ENCODE measurements at regions not wholly inside any gene's neighbourhood (a gene's known extent, or its start where the extent isn't known, plus 50 kb on each side); places are given as distances from the start of the nearest gene placed in this dataset.
"Not testable (repeated sequence)": the region's sequence is repeated elsewhere in the genome, so short reads cannot be mapped to it uniquely, and the experiment has no call there.

DNA sequence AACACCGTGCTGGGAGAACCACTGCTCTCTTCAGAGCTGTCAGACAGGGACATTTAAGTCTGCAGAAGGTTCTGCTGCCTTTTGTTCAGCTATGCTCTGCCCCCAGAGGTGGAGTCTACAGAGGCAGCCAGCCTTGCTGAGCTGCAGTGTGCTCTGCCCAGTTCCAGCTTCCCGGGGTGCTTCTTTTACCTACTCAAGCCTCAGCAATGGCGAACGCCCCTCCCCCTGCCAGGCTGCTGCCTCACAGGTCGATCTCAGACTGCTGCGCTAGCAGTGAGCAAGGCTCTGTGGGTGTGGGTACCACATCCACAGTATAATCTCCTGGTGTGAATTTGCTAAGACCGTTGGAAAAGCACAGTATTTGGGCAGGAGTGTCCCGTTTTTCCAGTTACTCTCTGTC lies 133.1 kb upstream of the PHYHIPL start:
- not testable (repeated sequence) for H3K27ac ChIP-seq (ENCODE audit: low read depth, low read length); H3K36me3 ChIP-seq (ENCODE audit: control insufficient read depth, insufficient read depth, low read length); H3K4me3 ChIP-seq (ENCODE audit: low read length); H3K27me3 ChIP-seq (ENCODE audit: control insufficient read depth, insufficient read depth, low read length); H3K9ac ChIP-seq (ENCODE audit: low read length); H3K4me1 ChIP-seq (ENCODE audit: control insufficient read depth, insufficient read depth, low read length)

DNA sequence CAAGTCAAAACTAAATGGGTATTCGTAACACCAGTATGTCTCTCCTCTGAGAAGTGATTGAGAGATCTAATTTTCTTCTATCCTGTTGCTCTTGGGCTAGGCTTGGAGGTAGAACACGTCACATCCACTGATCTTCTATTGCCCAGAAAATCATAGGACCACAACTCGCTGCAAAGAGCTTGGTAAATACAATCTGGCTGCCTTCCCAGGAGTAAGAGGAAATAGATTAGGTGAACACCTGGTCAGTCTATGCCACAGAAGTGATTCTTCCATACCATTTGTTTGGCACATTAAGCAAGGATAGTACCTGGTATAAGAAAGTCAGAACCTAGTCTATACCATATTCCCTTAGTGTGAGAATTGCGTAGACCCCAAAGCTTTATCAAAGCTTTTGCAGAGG lies 129.3 kb upstream of the PHYHIPL start:
- Histone ChIP-seq H3K9ac (ENCODE audit: low read length) (no peak overlapping the region), H3K4me3 (ENCODE audit: low read length) (no peak overlapping the region), H3K36me3 (ENCODE audit: control insufficient read depth, insufficient read depth, low read length) (no peaks in the 10 kb centered on the region), H3K27ac (ENCODE audit: low read depth, low read length) (no peak overlapping the region), H3K27me3 (ENCODE audit: control insufficient read depth, insufficient read depth, low read length) (no peaks in the 10 kb centered on the region), H3K4me1 (ENCODE audit: control insufficient read depth, insufficient read depth, low read length) (no peaks in the 10 kb centered on the region)

DNA sequence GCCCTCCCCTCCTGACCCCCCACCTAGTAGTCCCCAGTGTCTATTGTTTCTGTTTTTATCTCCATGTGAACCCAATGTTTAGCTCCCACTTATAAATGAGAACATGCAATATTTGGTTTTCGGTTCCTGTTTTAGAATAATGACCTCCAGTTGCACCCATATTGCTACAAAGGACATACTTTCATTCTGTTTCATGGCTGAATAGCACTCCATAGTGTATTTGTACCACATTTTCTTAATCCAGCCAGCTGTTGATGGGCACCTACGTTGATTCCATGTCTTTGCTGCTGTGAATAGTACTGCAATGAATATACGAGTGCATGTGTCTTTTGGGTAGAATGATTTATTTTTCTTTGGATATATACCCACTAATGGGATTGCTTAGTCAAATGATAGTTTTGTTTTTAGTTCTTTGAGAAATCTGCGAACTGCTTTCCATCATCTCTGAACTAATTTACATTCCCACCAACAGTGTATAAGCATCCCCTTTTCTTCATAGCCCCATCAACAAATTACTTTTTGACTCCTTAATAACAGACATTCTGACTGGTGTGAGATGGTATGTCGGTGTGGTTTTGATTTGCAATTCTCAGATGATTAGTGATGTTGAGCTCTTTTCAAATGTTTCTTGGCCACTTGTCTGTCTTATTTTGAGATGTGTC lies 128.4 kb upstream of the PHYHIPL start:
- no peak overlapping the region for H3K4me3 ChIP-seq (ENCODE audit: low read length)
- no peaks in the 10 kb centered on the region for H3K4me1 ChIP-seq (ENCODE audit: control insufficient read depth, insufficient read depth, low read length)
- H3K27ac ChIP-seq (ENCODE audit: low read depth, low read length) = no peak overlapping the region
- no peaks in the 10 kb centered on the region for H3K36me3 ChIP-seq (ENCODE audit: control insufficient read depth, insufficient read depth, low read length)
- H3K9ac ChIP-seq (ENCODE audit: low read length) = no peak overlapping the region
- H3K27me3 ChIP-seq (ENCODE audit: control insufficient read depth, insufficient read depth, low read length) = no peaks in the 10 kb centered on the region

DNA sequence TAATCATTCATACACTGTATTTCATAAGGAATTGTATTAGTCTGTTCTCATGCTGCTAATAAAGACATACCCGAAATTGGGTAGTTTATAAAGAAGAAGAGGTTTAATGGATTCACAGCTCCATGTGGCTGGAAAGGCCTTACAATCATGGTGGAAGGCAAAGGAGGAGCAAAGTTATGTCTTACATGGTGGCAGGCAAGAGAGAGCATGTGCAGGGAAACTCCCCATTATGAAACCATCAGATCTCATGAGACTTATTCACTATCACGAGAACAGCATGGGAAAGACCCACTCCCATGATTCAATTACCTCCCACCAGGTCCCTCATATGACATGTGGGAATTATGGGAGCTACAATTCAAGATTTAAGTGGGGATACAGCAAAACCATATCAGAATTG lies 122.9 kb upstream of the PHYHIPL start:
- not testable (repeated sequence) for H3K27me3 ChIP-seq (ENCODE audit: control insufficient read depth, insufficient read depth, low read length); H3K36me3 ChIP-seq (ENCODE audit: control insufficient read depth, insufficient read depth, low read length); H3K4me3 ChIP-seq (ENCODE audit: low read length); H3K4me1 ChIP-seq (ENCODE audit: control insufficient read depth, insufficient read depth, low read length); H3K9ac ChIP-seq (ENCODE audit: low read length); H3K27ac ChIP-seq (ENCODE audit: low read depth, low read length)

DNA sequence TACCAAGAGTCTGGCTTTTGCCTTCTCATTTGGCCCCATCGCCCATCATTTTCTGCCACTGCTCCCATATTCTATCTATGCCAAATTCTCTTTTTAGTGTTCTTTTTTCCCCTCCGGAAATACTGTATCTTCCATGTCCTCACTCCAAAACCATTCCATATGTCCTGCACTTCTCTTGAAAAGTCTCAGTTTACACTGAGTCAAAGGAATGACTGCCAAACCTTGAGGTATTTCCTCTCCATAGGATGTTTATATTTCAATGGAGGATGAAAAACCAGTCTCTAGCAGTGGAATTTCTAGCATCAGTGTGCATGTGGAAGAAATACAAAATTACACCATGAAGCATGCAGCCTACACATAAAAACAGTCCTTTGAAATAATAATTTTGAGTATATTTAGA lies 121.4 kb upstream of the PHYHIPL start:
- Histone ChIP-seq H3K4me1 (ENCODE audit: control insufficient read depth, insufficient read depth, low read length) (no peaks in the 10 kb centered on the region), H3K27me3 (ENCODE audit: control insufficient read depth, insufficient read depth, low read length) (no peaks in the 10 kb centered on the region), H3K36me3 (ENCODE audit: control insufficient read depth, insufficient read depth, low read length) (no peaks in the 10 kb centered on the region), H3K9ac (ENCODE audit: low read length) (no peak overlapping the region), H3K4me3 (ENCODE audit: low read length) (no peak overlapping the region), H3K27ac (ENCODE audit: low read depth, low read length) (no peak overlapping the region)

DNA sequence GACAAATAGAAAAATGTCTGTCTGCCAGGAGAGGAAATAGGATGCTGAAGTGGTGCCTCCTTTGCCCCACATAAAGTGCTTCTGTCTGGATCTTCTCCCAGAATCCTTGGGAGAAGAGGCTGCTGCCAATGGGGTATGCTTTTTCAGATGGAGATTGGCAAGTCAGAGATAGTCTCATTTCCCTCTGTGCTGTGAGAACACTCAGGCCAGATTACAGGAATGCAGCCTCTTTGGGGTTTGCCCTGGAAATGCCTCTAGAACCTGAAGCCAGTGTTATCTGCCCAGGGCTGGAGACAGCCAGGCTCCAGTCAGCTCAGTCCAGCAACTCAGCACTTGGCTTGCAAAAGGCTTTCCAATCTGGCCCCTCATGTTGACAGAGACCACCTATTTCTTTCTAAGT lies 119.1 kb upstream of the PHYHIPL start:
- H3K36me3 ChIP-seq (ENCODE audit: control insufficient read depth, insufficient read depth, low read length) = no peaks in the 10 kb centered on the region
- no peaks in the 10 kb centered on the region for H3K27me3 ChIP-seq (ENCODE audit: control insufficient read depth, insufficient read depth, low read length)
- no peak overlapping the region for H3K27ac ChIP-seq (ENCODE audit: low read depth, low read length)
- H3K9ac ChIP-seq (ENCODE audit: low read length) = no peak overlapping the region
- H3K4me1 ChIP-seq (ENCODE audit: control insufficient read depth, insufficient read depth, low read length) = no peaks in the 10 kb centered on the region
- H3K4me3 ChIP-seq (ENCODE audit: low read length) = no peak overlapping the region

DNA sequence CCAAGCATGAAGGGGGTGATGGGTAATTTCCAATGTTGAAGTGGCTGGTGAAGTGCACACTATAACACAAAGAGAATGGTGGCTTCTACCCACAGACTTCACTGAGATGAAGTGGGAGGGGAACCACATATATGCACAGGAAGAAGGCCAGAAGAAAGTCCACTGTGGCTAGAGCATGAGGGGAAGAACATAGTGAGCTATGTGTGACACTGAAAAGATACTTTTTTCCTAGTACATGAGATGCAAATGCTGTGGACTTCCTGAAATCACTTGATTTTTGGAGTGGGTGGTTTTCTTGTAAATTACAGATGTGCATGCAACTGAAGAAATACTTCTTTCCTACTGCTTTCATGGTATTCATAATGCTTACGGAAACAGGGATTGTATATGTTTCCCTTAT lies 115.6 kb upstream of the PHYHIPL start:
- Histone ChIP-seq H3K4me3 (ENCODE audit: low read length) (no peak overlapping the region), H3K4me1 (ENCODE audit: control insufficient read depth, insufficient read depth, low read length) (no peaks in the 10 kb centered on the region), H3K36me3 (ENCODE audit: control insufficient read depth, insufficient read depth, low read length) (no peaks in the 10 kb centered on the region), H3K27ac (ENCODE audit: low read depth, low read length) (no peak overlapping the region), H3K9ac (ENCODE audit: low read length) (no peak overlapping the region), H3K27me3 (ENCODE audit: control insufficient read depth, insufficient read depth, low read length) (no peaks in the 10 kb centered on the region)

DNA sequence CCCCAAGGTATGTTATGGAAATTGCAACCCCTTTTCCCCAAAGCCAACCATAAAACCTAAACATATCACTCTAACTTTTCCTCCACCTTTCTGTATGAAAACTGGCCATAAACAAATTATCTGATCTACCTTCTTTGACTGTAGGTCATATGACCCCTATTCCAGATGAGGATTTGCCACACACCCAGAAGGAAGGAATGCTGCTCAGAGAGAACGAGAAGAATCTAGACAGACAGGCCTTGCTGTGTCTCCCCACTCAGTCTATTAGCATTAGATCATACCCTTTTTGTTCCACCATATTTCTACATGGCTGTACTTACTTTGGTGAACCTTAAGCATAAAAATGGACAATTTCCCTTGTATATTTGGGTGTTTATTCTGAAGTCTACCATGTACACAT lies 113.0 kb upstream of the PHYHIPL start:
- no peaks in the 10 kb centered on the region for H3K27me3 ChIP-seq (ENCODE audit: control insufficient read depth, insufficient read depth, low read length)
- H3K36me3 ChIP-seq (ENCODE audit: control insufficient read depth, insufficient read depth, low read length) = no peaks in the 10 kb centered on the region
- H3K27ac ChIP-seq (ENCODE audit: low read depth, low read length) = no peak overlapping the region
- H3K4me3 ChIP-seq (ENCODE audit: low read length) = no peak overlapping the region
- H3K4me1 ChIP-seq (ENCODE audit: control insufficient read depth, insufficient read depth, low read length) = no peaks in the 10 kb centered on the region
- H3K9ac ChIP-seq (ENCODE audit: low read length) = no peak overlapping the region

DNA sequence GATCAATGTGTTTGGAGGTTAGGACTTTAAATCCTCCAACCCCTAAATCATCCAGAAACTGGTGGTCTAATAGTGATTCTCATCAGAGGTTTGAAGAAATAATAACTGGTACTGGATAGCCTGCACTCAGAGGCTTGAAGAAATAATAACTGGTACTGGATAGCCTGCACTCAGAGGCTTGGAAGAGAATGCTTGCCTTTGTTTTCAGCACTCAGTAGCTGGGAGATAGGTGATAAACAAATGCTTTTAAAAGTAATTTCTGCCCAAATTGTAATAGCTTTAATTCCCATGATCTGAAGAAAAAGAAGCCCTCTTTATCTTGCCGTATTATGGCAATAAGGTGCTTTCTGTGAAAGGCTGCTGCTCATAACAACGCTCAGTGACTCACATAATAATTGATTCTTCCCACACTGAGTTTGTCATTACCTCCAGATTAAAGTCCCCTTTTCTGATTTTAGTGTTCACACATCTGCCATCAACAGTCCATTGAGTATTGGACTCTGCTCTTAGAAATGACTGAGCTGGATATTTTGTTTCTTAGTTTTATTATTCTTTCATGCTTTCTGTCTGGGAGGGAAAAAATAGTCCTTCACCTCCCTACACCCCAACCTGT lies 112.3 kb upstream of the PHYHIPL start:
- H3K4me1 ChIP-seq (ENCODE audit: control insufficient read depth, insufficient read depth, low read length) = no peaks in the 10 kb centered on the region
- H3K9ac ChIP-seq (ENCODE audit: low read length) = no peak overlapping the region
- H3K27me3 ChIP-seq (ENCODE audit: control insufficient read depth, insufficient read depth, low read length) = no peaks in the 10 kb centered on the region
- no peak overlapping the region for H3K4me3 ChIP-seq (ENCODE audit: low read length)
- H3K36me3 ChIP-seq (ENCODE audit: control insufficient read depth, insufficient read depth, low read length) = no peaks in the 10 kb centered on the region
- no peak overlapping the region for H3K27ac ChIP-seq (ENCODE audit: low read depth, low read length)

DNA sequence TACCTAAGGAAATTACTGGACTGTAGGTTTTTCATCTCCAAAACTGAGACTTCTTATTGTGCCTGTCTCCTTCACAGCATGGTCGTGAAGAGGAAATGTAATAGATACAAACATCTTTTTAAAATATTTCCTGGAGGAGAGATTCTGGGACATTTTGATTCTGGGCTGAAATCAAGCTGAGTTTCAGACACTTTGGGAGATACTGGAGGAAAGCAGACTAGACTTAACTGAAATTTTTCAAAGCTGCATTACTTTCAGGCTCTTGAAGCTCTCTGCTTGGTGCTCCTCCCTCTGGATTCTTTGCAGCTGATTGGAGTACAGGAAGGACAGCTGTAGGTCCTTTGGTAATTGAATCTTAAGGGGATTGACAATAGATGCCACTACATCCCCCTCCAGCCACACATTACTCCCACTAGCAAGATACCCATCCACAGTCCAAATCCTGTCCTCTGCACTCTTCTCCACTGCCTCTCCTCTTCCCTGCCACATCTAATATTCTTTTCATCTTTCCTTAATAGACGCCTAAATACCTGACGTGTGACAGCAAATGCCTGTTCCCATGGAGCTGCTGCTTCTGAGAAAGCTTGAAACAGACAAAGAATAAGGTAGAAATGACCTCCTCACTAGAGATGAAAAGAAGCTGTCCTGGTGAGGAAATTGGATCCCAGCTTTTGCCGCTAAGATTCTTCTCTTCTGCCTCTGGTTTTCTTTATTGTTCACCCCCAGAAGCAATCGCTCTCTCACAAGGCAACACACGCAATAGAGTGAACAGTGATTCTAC lies 111.5 kb upstream of the PHYHIPL start:
- no peaks in the 10 kb centered on the region for H3K36me3 ChIP-seq (ENCODE audit: control insufficient read depth, insufficient read depth, low read length)
- no peak overlapping the region for H3K27ac ChIP-seq (ENCODE audit: low read depth, low read length)
- H3K4me3 ChIP-seq (ENCODE audit: low read length) = no peak overlapping the region
- no peak overlapping the region for H3K9ac ChIP-seq (ENCODE audit: low read length)
- H3K4me1 ChIP-seq (ENCODE audit: control insufficient read depth, insufficient read depth, low read length) = no peaks in the 10 kb centered on the region
- H3K27me3 ChIP-seq (ENCODE audit: control insufficient read depth, insufficient read depth, low read length) = no peaks in the 10 kb centered on the region

DNA sequence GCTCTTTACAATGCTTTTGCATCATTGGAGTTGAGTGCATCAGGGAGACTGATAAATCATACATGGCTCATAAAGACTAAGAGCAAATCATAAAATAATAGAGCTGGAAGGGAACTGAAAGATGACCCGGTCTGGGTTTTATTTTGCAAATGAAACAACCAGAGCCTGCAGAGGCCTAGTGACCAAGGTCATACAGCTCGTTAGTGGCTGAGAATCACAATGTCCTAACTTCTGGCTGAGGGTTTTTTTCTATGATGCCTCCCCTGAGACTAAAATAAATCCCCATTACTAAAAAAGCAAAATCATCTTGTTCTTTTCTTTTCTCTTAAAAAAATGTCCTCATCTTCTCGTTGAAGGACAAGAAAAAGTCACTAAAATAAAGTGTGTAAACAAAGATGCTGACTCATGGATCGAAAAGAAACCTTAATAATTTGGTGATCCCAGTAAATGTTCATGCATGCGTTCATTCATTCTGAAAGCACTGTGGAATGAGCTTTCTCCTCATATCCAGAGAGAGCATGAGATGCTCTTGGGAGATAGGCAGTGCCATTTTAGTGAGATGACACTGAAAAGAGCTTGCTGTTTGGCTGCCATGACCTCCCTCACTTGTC lies 107.8 kb upstream of the PHYHIPL start:
- H3K36me3 ChIP-seq (ENCODE audit: control insufficient read depth, insufficient read depth, low read length) = no peaks in the 10 kb centered on the region
- H3K4me3 ChIP-seq (ENCODE audit: low read length) = no peak overlapping the region
- no peaks in the 10 kb centered on the region for H3K4me1 ChIP-seq (ENCODE audit: control insufficient read depth, insufficient read depth, low read length)
- H3K9ac ChIP-seq (ENCODE audit: low read length) = no peak overlapping the region
- H3K27ac ChIP-seq (ENCODE audit: low read depth, low read length) = no peak overlapping the region
- no peaks in the 10 kb centered on the region for H3K27me3 ChIP-seq (ENCODE audit: control insufficient read depth, insufficient read depth, low read length)

DNA sequence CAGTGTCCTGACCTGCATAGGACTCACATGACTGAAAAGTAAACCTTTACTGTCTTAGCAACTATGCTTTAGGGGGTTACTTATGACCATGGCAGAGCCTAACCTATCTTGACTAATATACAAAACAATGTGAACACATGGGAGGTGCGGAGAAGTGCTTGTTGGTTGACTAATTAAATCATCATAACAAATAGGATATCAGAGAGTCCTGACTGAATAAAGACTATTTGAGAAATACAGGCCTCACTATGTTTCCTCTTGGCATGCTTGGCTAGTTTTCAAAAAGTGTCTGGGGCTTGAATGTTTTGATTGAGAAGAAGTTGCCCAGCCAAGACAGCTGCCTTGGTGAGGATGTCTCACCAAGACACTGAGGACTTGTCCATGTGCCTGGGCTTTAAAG lies 104.4 kb upstream of the PHYHIPL start:
- Histone ChIP-seq H3K9ac (ENCODE audit: low read length) (no peak overlapping the region), H3K27ac (ENCODE audit: low read depth, low read length) (no peak overlapping the region), H3K4me1 (ENCODE audit: control insufficient read depth, insufficient read depth, low read length) (no peaks in the 10 kb centered on the region), H3K4me3 (ENCODE audit: low read length) (no peak overlapping the region), H3K27me3 (ENCODE audit: control insufficient read depth, insufficient read depth, low read length) (no peaks in the 10 kb centered on the region), H3K36me3 (ENCODE audit: control insufficient read depth, insufficient read depth, low read length) (no peaks in the 10 kb centered on the region)

Measured in rectal smooth muscle tissue (tissue), 1 donor.